Activated CD8-positive, alpha-beta memory T cell treated with anti-CD3 and anti-CD28 coated beads, Interleukin-2, amount 10 ng/mL, durations not matched to agents 7 days and 5 days (primary cell): ENCODE measurements at regions not wholly inside any gene's neighbourhood (a gene's known extent, or its start where the extent isn't known, plus 50 kb on each side); places are given as distances from the start of the nearest gene placed in this dataset.

Source experiments
- ATAC-seq: fragments of 150-1000 bp; cut with Tn5 transposase; one replicate; pipeline ENCODE4 v1.10.0; 2021; ENCODE audit warnings: moderate library complexity
- CTCF ChIA-PET: fragments of 350-600 bp; sonication (Branson Sonifier 250); formaldehyde crosslinking; loops from one replicate; lab custom pipeline; 2021; ENCODE audit warnings: antibody characterized with exemption; lab: Charles Lee
- DNase-seq: peaks from one replicate; pipeline ENCODE4 v3.0.0-alpha.2; 2020
- H3K27ac Mint-ChIP-seq: one replicate; pipeline ENCODE4 v1.8.0; 2021; ENCODE audit warnings: mild to moderate bottlenecking, mixed read lengths
- H3K27me3 Mint-ChIP-seq: one replicate; pipeline ENCODE4 v1.8.0; 2021; ENCODE audit warnings: mixed read lengths
- H3K36me3 Mint-ChIP-seq: one replicate; pipeline ENCODE4 v1.8.0; 2021; ENCODE audit warnings: mild to moderate bottlenecking, mixed read lengths
- H3K4me1 Mint-ChIP-seq: one replicate; pipeline ENCODE4 v1.8.0; 2021; ENCODE audit warnings: mixed read lengths
- H3K4me3 Mint-ChIP-seq: one replicate; pipeline ENCODE4 v1.8.0; 2021; ENCODE audit warnings: mild to moderate bottlenecking, moderate library complexity, mixed read lengths
- H3K9me3 Mint-ChIP-seq: one replicate; pipeline ENCODE4 v1.8.0; 2022; ENCODE audit warnings: low read depth, mixed read lengths

DNA sequence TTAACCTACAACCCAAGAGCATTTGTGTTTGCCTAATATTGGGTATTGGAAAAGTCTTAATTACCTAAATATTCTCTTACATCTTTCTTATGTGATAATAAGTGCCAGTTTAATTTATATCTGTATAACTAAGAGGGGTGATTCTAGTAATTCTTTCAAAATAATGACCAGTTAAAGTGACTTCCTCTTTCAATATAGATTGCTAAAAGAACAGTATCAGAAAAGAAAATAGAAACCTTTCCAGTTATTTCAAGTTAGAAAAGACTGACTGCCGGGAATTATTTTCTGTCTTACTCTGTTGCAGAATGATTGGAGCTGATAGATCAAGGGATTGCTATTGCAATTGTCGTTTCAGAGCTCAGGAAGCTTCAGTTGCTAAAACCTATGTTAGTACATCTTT is 525.0 kb upstream of the SEMA3D start:
- DNase-seq (no peak), ATAC-seq (no peak)
- Mint-ChIP-seq H3K27ac (no peak overlapping the region), H3K4me3 (no peak overlapping the region), H3K36me3 (no peaks in the 10 kb centered on the region), H3K27me3 (no peaks in the 10 kb centered on the region), H3K4me1 (no peaks in the 10 kb centered on the region), H3K9me3 (peaks cover 2% of the 10 kb centered on the region)
- CTCF ChIA-PET: no interaction called here

DNA sequence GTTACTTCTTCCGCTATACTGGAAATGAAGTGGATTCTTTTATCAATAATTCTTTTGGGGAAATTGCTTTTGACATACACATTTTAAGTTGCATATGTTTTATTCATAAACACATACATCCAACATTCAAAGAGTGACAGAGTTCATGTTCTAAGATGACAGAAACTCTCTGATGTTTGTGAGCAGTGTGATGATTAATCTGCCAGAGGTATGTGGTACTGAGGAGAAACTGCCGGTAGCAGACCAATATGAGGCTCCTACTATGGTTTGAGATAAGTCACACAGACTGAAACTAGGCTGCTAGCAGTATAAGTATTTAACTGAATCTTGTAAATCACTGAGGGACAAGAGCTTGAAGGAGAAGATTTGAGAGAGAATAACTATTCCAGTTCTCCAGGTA is 524.1 kb upstream of the SEMA3D start:
- Mint-ChIP-seq H3K9me3 (peaks cover 2% of the 10 kb centered on the region), H3K4me1 (no peaks in the 10 kb centered on the region), H3K27me3 (no peaks in the 10 kb centered on the region), H3K27ac (no peak overlapping the region), H3K36me3 (no peaks in the 10 kb centered on the region), H3K4me3 (no peak overlapping the region)
- CTCF ChIA-PET: no interaction called here
- no peak for ATAC-seq
- DNase-seq: no peak

DNA sequence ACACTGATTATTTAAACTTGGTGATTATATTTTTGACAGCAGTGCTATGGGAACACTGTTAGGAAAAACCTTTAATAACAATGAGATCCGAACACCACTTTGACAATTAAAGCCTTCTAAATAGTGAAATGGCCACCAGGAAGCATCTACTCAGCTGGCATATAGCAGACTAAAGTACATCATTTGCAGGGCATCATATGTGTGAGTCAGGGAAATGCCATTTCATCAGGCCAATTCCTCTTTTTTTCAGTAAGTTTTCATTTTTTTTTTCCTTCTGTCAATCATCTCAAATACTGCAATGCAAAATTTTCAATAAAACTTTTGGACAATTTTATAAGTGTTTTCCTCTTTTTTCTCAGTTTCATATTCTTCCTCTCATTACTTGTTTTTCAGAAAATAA is 521.4 kb upstream of the SEMA3D start:
- DNase-seq (no peak), ATAC-seq (no peak)
- Mint-ChIP-seq H3K27ac (no peak overlapping the region), H3K27me3 (no peaks in the 10 kb centered on the region), H3K4me1 (no peaks in the 10 kb centered on the region), H3K36me3 (no peaks in the 10 kb centered on the region), H3K9me3 (peaks cover 5% of the 10 kb centered on the region), H3K4me3 (no peak overlapping the region)
- CTCF ChIA-PET: no interaction called here

DNA sequence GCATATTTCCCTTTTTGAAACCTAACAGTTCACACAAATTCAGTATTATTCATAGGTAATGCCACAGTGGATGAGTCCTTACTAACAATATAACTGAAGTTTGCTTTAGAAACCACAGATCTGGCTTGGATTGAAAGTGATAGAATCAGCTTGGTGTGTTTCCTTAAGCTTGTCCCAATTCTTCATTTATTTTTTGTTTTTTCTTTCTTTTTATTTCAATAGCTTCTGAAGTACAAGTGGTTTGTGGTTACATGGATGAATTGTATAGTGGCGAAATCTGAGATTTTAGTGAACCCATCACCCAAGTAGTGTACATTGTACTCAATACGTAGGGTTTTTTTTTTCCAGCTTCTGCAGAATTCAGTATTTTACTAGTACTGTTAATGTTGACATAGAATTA is 518.2 kb upstream of the SEMA3D start:
- H3K36me3 Mint-ChIP-seq: no peaks in the 10 kb centered on the region
- DNase-seq: no peak
- peaks cover 4% of the 10 kb centered on the region for H3K9me3 Mint-ChIP-seq
- H3K27me3 Mint-ChIP-seq: no peaks in the 10 kb centered on the region
- CTCF ChIA-PET: no interaction called here
- H3K27ac Mint-ChIP-seq: no peak overlapping the region
- H3K4me3 Mint-ChIP-seq: no peak overlapping the region
- no peak for ATAC-seq
- no peaks in the 10 kb centered on the region for H3K4me1 Mint-ChIP-seq

DNA sequence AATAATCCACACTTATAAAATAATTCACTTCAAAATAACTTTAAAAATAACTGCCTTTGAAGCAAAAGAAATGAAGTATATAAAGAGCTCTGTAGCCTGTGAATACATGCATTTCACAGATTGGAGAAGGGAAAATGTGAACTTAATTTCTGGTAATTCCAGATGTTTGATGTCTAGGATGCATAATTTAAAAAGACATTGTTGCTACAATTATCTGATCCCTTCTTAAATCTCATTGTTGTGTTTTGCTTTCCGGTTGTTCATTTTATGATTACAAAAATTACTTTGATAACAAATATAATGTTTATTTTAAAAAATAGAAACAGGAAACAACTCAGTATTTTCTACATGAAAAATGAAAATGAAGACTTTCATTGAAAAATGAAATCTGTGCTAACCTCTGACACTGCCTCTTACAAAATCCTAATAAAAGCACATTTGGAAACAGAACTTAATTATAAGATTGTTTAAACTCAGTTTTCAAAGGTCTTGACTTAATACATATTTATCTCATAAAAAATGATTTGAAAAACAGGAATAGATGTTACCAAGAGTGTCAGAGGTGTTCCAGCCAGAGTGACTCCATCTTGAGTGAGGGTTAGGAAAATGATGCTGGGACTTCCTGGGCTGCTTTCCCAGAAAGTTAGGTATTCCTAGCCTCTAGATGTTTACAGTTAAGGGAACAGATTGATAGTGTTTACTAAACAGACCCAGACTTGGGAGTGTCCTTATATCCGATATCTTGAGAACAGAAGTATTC is 516.6 kb upstream of the SEMA3D start:
- Mint-ChIP-seq H3K4me1 (no peaks in the 10 kb centered on the region), H3K36me3 (no peaks in the 10 kb centered on the region), H3K9me3 (peaks cover 3% of the 10 kb centered on the region), H3K27me3 (no peaks in the 10 kb centered on the region), H3K4me3 (no peak overlapping the region), H3K27ac (no peak overlapping the region)
- CTCF ChIA-PET: no interaction called here
- DNase-seq (no peak), ATAC-seq (no peak)

DNA sequence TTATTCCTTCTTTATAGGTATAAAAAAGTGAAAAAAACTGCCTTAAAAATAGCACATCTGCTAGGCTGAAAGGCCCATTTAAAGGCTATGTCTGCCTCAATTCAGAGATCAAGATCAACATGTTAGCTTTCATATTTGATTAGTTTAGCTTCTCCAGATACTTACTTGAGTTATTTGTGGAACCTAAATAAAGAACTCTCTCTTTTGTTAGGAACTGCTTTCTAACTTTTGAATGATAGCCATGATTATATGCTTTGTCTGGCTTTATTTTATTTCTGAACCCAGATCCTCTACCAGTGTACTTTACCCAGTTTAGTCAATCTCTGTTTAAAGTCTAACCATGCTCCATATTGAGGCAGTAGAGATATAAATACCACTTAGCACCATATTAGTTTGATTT is 515.5 kb upstream of the SEMA3D start:
- no peak overlapping the region for H3K4me3 Mint-ChIP-seq
- no peak for ATAC-seq
- no peaks in the 10 kb centered on the region for H3K4me1 Mint-ChIP-seq
- H3K27me3 Mint-ChIP-seq: no peaks in the 10 kb centered on the region
- DNase-seq: no peak
- CTCF ChIA-PET: no interaction called here
- H3K9me3 Mint-ChIP-seq: peaks cover 3% of the 10 kb centered on the region
- H3K36me3 Mint-ChIP-seq: no peaks in the 10 kb centered on the region
- H3K27ac Mint-ChIP-seq: no peak overlapping the region

DNA sequence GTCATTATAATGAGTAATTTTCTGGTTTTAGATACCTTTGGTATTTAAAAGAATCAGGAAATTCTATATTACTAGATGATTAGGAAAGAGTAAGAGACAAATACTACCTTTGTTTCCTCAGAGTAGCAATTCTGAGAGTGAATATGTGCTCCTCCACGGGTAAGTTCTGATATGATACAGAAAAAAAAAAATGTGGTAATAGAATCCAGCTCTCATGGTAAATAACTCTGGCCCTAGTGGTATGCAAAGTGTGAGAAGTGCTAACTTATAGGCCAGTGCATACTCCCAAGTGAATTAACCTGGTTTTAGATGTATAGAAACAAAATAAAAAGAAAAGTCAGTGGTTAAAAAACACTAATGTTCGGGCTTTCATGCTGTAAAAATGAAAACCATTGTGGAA is 512.6 kb upstream of the SEMA3D start:
- no peak for ATAC-seq
- no peak for DNase-seq
- Mint-ChIP-seq H3K4me3 (no peak overlapping the region), H3K9me3 (peaks cover 3% of the 10 kb centered on the region), H3K27ac (no peak overlapping the region), H3K27me3 (no peaks in the 10 kb centered on the region), H3K4me1 (no peaks in the 10 kb centered on the region), H3K36me3 (no peaks in the 10 kb centered on the region)
- CTCF ChIA-PET: no interaction called here

DNA sequence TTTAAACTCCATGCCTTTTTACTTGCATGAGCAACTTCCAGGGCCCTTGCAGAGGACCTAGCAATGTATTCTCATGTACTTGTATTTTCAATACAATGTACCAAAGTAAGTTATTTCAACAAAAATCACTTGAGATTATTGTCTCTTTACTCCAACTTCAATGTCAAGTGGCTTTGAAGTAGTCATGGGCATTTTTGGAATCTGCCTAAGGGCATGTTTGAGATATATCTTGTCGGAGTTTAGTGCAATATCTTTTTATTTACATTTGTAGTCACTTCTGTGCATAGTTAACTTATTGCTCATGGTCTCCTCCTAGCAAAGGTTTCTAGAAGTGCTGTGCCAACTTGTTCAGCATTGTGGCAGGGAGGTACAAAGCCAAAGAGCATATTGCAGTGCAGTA is 508.7 kb upstream of the SEMA3D start:
- no peaks in the 10 kb centered on the region for H3K27me3 Mint-ChIP-seq
- H3K4me3 Mint-ChIP-seq: no peak overlapping the region
- no peaks in the 10 kb centered on the region for H3K4me1 Mint-ChIP-seq
- DNase-seq: no peak
- H3K36me3 Mint-ChIP-seq: no peaks in the 10 kb centered on the region
- CTCF ChIA-PET: no interaction called here
- no peak overlapping the region for H3K27ac Mint-ChIP-seq
- no peaks in the 10 kb centered on the region for H3K9me3 Mint-ChIP-seq
- no peak for ATAC-seq

DNA sequence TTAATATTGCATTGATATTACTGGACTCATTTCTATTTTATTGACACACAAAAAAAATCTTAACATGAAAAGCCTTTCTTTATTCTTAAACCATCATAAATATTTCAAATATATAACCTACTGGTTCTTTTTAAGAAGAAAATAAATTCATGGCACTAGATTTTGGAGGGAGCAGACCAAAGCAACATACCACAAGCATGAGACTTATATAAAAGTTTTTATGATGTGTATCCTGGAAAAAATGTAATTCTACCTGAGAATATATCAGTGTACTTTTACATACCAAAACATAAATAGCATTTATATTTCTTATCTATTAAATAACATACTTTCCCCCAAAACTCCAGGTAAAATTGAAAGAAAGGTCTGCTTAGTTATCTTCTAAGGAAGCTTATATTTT is 508.2 kb upstream of the SEMA3D start:
- DNase-seq (no peak), ATAC-seq (no peak)
- H3K4me3 Mint-ChIP-seq: no peak overlapping the region
- H3K9me3 Mint-ChIP-seq: no peaks in the 10 kb centered on the region
- no peak overlapping the region for H3K27ac Mint-ChIP-seq
- no peaks in the 10 kb centered on the region for H3K27me3 Mint-ChIP-seq
- no peaks in the 10 kb centered on the region for H3K4me1 Mint-ChIP-seq
- no peaks in the 10 kb centered on the region for H3K36me3 Mint-ChIP-seq
- CTCF ChIA-PET: no interaction called here

DNA sequence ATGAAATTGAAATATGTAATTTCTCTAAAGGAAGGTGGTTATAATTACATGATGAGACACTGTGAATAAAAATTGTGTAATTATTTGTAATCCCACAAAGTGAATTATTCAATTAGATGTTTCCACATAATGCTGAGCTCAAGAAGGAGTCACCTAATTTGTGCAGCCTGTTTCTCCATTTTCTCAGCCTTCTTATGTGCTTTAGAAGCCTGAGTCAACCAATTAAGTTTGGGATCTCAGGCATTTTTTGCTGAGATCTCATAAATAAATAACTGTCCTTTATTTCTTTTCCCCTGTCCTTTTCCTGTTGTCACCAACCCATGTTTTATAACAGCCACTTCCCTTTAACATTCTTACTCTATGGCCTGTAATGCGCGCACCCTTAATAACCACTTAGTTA is 506.5 kb upstream of the SEMA3D start:
- no peaks in the 10 kb centered on the region for H3K4me1 Mint-ChIP-seq
- H3K27me3 Mint-ChIP-seq: no peaks in the 10 kb centered on the region
- no peak overlapping the region for H3K27ac Mint-ChIP-seq
- H3K36me3 Mint-ChIP-seq: no peaks in the 10 kb centered on the region
- DNase-seq (no peak), ATAC-seq (no peak)
- CTCF ChIA-PET: no interaction called here
- no peak overlapping the region for H3K4me3 Mint-ChIP-seq
- H3K9me3 Mint-ChIP-seq: no peaks in the 10 kb centered on the region

DNA sequence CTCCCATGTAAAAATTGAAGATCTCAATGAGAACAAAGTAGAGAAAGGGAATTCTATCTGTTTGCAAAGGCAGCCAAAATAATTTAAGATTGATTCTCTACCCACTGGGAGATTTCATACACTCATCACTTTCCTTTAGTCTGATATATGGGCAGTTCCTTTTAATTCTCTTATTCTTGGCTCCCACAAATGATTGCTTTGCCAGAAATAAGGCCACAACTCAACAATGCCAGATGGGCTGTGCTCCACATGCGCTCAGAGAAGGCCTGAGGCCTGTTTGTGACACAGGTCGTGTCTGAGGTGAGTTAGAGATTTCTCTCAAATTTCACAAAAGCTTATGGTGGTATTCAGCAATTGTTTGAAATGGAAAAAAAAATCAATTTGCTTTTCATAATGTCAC is 501.9 kb upstream of the SEMA3D start:
- CTCF ChIA-PET: no interaction called here
- Mint-ChIP-seq H3K27me3 (no peaks in the 10 kb centered on the region), H3K36me3 (no peaks in the 10 kb centered on the region), H3K27ac (no peak overlapping the region), H3K4me1 (no peaks in the 10 kb centered on the region), H3K9me3 (no peaks in the 10 kb centered on the region), H3K4me3 (no peak overlapping the region)
- no peak for ATAC-seq
- DNase-seq: no peak

DNA sequence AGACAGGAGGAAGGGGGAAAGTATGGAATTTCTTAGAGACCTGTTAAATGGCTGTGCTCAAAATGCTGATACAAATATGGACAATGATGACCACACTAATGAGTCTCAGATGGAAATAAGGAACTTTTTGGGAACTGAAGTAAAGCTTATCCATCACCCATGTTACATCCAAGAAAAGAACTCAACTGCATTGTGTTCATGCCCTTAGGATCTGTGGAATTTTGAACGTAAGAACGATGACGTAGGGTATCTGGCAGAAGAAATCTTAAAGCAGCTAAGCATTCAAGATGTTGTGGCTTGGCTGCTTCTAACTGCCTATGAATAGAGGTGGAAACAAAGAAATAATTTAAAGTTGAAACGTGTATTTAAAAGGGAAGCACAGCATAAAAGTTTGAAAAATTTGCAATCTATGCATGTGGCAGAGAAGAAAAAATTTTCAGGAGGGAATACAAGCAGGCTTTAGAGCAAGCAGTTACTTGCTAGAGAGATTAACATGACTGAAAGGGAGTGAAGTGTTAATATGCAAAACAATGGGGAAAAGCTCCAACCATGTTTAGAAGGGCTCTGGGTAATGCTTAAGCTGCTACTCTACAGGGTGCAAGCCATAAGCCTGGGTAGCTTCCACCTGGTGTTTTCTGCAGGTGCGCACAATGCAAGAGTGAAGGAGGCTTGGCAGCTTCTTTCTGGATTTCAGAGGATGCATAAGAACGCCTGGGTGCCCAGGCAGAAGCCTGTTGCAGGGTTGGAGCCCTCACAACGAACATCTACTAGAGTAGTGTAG is 499.7 kb upstream of the SEMA3D start:
- CTCF ChIA-PET: no interaction called here
- Mint-ChIP-seq H3K27ac (no peak overlapping the region), H3K9me3 (no peaks in the 10 kb centered on the region), H3K36me3 (no peaks in the 10 kb centered on the region), H3K4me1 (no peaks in the 10 kb centered on the region), H3K27me3 (no peaks in the 10 kb centered on the region), H3K4me3 (no peak overlapping the region)
- no peak for ATAC-seq
- no peak for DNase-seq

DNA sequence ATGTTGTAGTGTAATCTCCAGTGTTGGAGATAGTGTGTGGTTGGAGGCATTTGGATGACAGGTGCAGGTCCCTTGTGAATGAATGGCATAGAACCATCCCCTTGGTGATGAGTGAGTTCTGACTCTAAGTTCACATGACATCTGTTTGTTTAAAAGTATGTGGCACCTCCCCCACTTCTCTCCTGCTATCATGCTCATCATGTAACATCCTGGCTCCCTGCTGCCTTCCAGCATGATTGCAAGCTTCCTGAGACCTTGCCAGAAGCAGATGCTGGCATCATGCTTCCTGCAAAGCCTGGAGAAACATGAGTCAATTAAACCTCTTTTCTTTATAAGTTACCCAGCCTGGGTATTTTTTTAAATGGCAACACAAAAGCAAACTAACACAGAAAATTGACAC is 499.0 kb upstream of the SEMA3D start:
- Mint-ChIP-seq H3K4me3 (no peak overlapping the region), H3K9me3 (no peaks in the 10 kb centered on the region), H3K27ac (no peak overlapping the region), H3K27me3 (no peaks in the 10 kb centered on the region), H3K36me3 (no peaks in the 10 kb centered on the region), H3K4me1 (no peaks in the 10 kb centered on the region)
- ATAC-seq (no peak), DNase-seq (no peak)
- CTCF ChIA-PET: no interaction called here

DNA sequence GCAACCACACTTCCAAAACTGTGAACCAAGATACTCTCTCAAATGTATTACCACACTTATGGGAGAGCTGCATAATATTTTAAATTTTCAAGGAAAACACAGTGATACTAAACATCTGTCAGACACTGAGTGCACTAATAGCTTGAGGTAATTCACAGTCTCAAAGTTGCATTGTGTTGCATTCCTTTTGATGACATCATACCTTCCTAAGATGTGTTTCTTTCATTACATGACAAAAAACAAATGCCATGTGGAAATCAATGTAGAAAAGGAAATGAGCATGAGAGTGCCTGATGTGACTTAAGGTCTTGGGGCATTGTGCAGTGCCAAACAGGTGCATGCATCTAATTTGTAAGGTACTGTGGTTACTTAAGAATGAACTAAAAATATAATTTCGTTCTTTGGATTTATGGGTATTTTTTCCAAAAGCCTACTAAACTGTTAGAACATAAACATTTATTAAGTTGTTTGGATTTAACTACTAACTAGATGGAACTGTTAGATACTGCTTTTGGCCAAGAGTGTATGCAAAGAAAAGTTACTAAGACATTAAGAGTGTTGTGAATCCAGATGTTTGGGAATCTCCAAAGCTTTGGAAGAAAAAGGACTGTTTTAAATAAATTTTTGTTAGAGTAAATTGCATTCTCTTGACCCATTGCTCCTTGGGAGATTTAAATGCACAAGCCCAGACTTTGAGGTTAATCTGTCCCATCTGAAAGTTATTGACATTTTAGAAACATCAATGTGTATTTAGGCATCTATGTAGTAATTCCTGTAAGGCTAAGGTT is 496.2 kb upstream of the SEMA3D start:
- no peak overlapping the region for H3K27ac Mint-ChIP-seq
- H3K4me1 Mint-ChIP-seq: no peaks in the 10 kb centered on the region
- no peak for ATAC-seq
- CTCF ChIA-PET: no interaction called here
- DNase-seq: no peak
- peaks cover 9% of the 10 kb centered on the region for H3K9me3 Mint-ChIP-seq
- H3K27me3 Mint-ChIP-seq: no peaks in the 10 kb centered on the region
- no peaks in the 10 kb centered on the region for H3K36me3 Mint-ChIP-seq
- no peak overlapping the region for H3K4me3 Mint-ChIP-seq
